Ishikawa (cell line): ENCODE measurements at regions not wholly inside any gene's neighbourhood (a gene's known extent, or its start where the extent isn't known, plus 50 kb on each side); places are given as distances from the start of the nearest gene placed in this dataset.

Experiments used
- CEBPB ChIP-seq: IDR thresholded peaks from 2 replicates; pipeline ENCODE4 v1.6.1; 2012
- CREB1 ChIP-seq: IDR thresholded peaks from 2 replicates; pipeline ENCODE4 v1.6.1; 2012; ENCODE audit warnings: low read depth
- EGR1 ChIP-seq: IDR thresholded peaks from 2 replicates; pipeline ENCODE4 v1.6.1; 2012
- EP300 ChIP-seq: IDR thresholded peaks from 2 replicates; pipeline ENCODE4 v1.6.1; 2012; ENCODE audit warnings: borderline replicate concordance
- FOXM1 ChIP-seq: IDR thresholded peaks from 2 replicates; pipeline ENCODE4 v1.6.1; 2012; ENCODE audit warnings: low read depth, borderline replicate concordance
- MAX ChIP-seq: IDR thresholded peaks from 2 replicates; pipeline ENCODE4 v1.6.1; 2012
- NFIC ChIP-seq: IDR thresholded peaks from 2 replicates; pipeline ENCODE4 v1.6.1; 2012
- RAD21 ChIP-seq: IDR thresholded peaks from 2 replicates; pipeline ENCODE4 v1.6.1; 2012; ENCODE audit warnings: low read depth
- REST ChIP-seq: IDR thresholded peaks from 2 replicates; pipeline ENCODE4 v1.6.1; 2012; ENCODE audit warnings: low read depth, mild to moderate bottlenecking
- TAF1 ChIP-seq: IDR thresholded peaks from 2 replicates; pipeline ENCODE4 v1.6.1; 2012; ENCODE audit warnings: low read depth, mild to moderate bottlenecking
- TCF12 ChIP-seq: IDR thresholded peaks from 2 replicates; pipeline ENCODE4 v1.6.1; 2012; ENCODE audit warnings: low read depth
- TEAD4 ChIP-seq: IDR thresholded peaks from 2 replicates; pipeline ENCODE4 v1.6.1; 2012
- USF1 ChIP-seq: IDR thresholded peaks from 2 replicates; pipeline ENCODE4 v1.6.1; 2012
- YY1 ChIP-seq: IDR thresholded peaks from 2 replicates; pipeline ENCODE4 v1.6.1; 2012; ENCODE audit warnings: low read depth
- ZBTB7A ChIP-seq: IDR thresholded peaks from 2 replicates; pipeline ENCODE4 v1.6.1; 2012; ENCODE audit warnings: low read depth

GRCh38 chr4:36979533-36979932, 265.0 kb upstream of the NWD2 start:
- no peak for TF ChIP-seq TAF1
- no peak for TF ChIP-seq TEAD4
- no peak for TF ChIP-seq REST
- TF ChIP-seq USF1: no peak
- TF ChIP-seq MAX: no peak
- no peak for TF ChIP-seq EP300
- no peak for TF ChIP-seq FOXM1
- TF ChIP-seq YY1: no peak
- TF ChIP-seq RAD21: no peak

GRCh38 chr4:36990128-36990872, 254.2 kb upstream of the NWD2 start:
- no peak for TF ChIP-seq TCF12

GRCh38 chr4:36997727-36998126, 246.8 kb upstream of the NWD2 start:
- TF ChIP-seq YY1 (no peak), ZBTB7A (no peak), RAD21 (no peak), EP300 (no peak), CREB1 (no peak), EGR1 (no peak), CEBPB (no peak), MAX (no peak), TCF12 (no peak), FOXM1 (no peak), TEAD4 (no peak), REST (no peak), NFIC (no peak)

GRCh38 chr4:37000281-37000680, 244.3 kb upstream of the NWD2 start:
- TF ChIP-seq CEBPB (no peak), ZBTB7A (no peak), MAX (no peak), REST (no peak), RAD21 (no peak), YY1 (no peak), FOXM1 (no peak), EGR1 (no peak), EP300 (no peak), TEAD4 (no peak), TCF12 (no peak), USF1 (no peak), TAF1 (no peak), CREB1 (no peak), NFIC (no peak)
